ENCODE measurements at regions not wholly inside any gene's neighbourhood (a gene's known extent, or its start where the extent isn't known, plus 50 kb on each side); places are given as distances from the start of the nearest gene placed in this dataset.

- TF ChIP-seq CTCF (IDR thresholded peaks at IDR 0.05) = no peak
- TF ChIP-seq EZH2 (IDR thresholded peaks at IDR 0.05; ENCODE audit: borderline replicate concordance, insufficient read depth, low read depth, low read length, poor library complexity, severe bottlenecking) = no peak
- intact Hi-C loops (cut with micrococcal nuclease) = no loop called here
- Mint-ChIP-seq H3K4me1 (no peaks in the 10 kb centered on the region), H3K27ac (no peak overlapping the region), H3K9me3 (ENCODE audit: insufficient read depth) (no peaks in the 10 kb centered on the region), H3K4me3 (no peak overlapping the region), H3K27me3 (peaks cover 3% of the 10 kb centered on the region)
- H3K36me3 ChIP-seq (replicated peaks in 1 of 2; ENCODE audit: control extremely low read depth in 1 of 2, control insufficient read depth in 1 of 2, extremely low read depth in 1 of 2, insufficient read depth in 2 of 2, low read length in 1 of 2) = no peaks in the 10 kb centered on the region
- H3K27me3 ChIP-seq (replicated peaks in 1 of 4; ENCODE audit: control extremely low read depth in 1 of 4, control insufficient read depth in 3 of 4, insufficient read depth in 4 of 4, low read length in 3 of 4) = peaks cover 0 to 3% (median 0%) of the 10 kb centered on the region in 4 experiments
- no peak overlapping the region for H2AFZ ChIP-seq (ENCODE audit: insufficient read depth, low read depth, low read length, poor library complexity, severe bottlenecking)
- 100% methylated on average over 3 of the region's 4 CpGs for WGBS (ENCODE audit: insufficient coverage)
- H3K9me3 ChIP-seq (ENCODE audit: control extremely low read depth in 1 of 3, control insufficient read depth in 2 of 3, insufficient read depth in 1 of 3, low read length in 2 of 3) = no peaks in the 10 kb centered on the region
- H3K4me1 ChIP-seq (ENCODE audit: control insufficient read depth in 2 of 2, insufficient read depth in 2 of 2, low read length in 2 of 2) = no peaks in the 10 kb centered on the region
- ATAC-seq (ENCODE audit: low read depth) (no peak), DNase-seq (no peak)
- H3K4me2 ChIP-seq (replicated peaks; ENCODE audit: low read depth, low read length, poor library complexity, severe bottlenecking) = no peak overlapping the region
- ChIA-PET POLR2A (no interaction called here), CTCF (no interaction called here)
- no peak overlapping the region for H3K4me3 ChIP-seq (ENCODE audit: control extremely low read depth in 1 of 5, extremely low read depth in 1 of 5, insufficient read depth in 1 of 5, low read depth in 2 of 5, low read length in 4 of 5)
- no peaks in the 10 kb centered on the region for H3K79me2 ChIP-seq (ENCODE audit: control insufficient read depth, insufficient read depth, low read length)
- H4K20me1 ChIP-seq (ENCODE audit: control insufficient read depth, insufficient read depth, low read length, poor library complexity, severe bottlenecking) = no peaks in the 10 kb centered on the region
- no peak overlapping the region for H3K27ac ChIP-seq (ENCODE audit: low read length in 2 of 2)
- H3K9ac ChIP-seq (ENCODE audit: low read length) = no peak overlapping the region
These were observed 659.0 kb downstream of the UTRN start for GRCh38 chr6:144944106-144944505.

- Histone ChIP-seq H3K9me3 (ENCODE audit: control extremely low read depth in 1 of 3, control insufficient read depth in 2 of 3, insufficient read depth in 1 of 3, low read length in 2 of 3) (no peaks in the 10 kb centered on the region), H3K27ac (ENCODE audit: low read length in 2 of 2) (no peak overlapping the region), H3K27me3 (replicated peaks in 1 of 4; ENCODE audit: control extremely low read depth in 1 of 4, control insufficient read depth in 3 of 4, insufficient read depth in 4 of 4, low read length in 3 of 4) (peaks cover 0 to 3% (median 0%) of the 10 kb centered on the region in 4 experiments), H4K20me1 (ENCODE audit: control insufficient read depth, insufficient read depth, low read length, poor library complexity, severe bottlenecking) (no peaks in the 10 kb centered on the region), H3K79me2 (ENCODE audit: control insufficient read depth, insufficient read depth, low read length) (no peaks in the 10 kb centered on the region), H3K4me3 (ENCODE audit: control extremely low read depth in 1 of 5, extremely low read depth in 1 of 5, insufficient read depth in 1 of 5, low read depth in 2 of 5, low read length in 4 of 5) (no peak overlapping the region), H2AFZ (ENCODE audit: insufficient read depth, low read depth, low read length, poor library complexity, severe bottlenecking) (no peak overlapping the region), H3K4me1 (ENCODE audit: control insufficient read depth in 2 of 2, insufficient read depth in 2 of 2, low read length in 2 of 2) (no peaks in the 10 kb centered on the region), H3K36me3 (replicated peaks in 1 of 2; ENCODE audit: control extremely low read depth in 1 of 2, control insufficient read depth in 1 of 2, extremely low read depth in 1 of 2, insufficient read depth in 2 of 2, low read length in 1 of 2) (no peaks in the 10 kb centered on the region), H3K4me2 (replicated peaks; ENCODE audit: low read depth, low read length, poor library complexity, severe bottlenecking) (no peak overlapping the region), H3K9ac (ENCODE audit: low read length) (no peak overlapping the region)
- DNase-seq (no peak), ATAC-seq (ENCODE audit: low read depth) (no peak)
- no CpG with 5 or more reads among the region's 4 CpGs for WGBS (ENCODE audit: insufficient coverage)
- TF ChIP-seq CTCF (IDR thresholded peaks at IDR 0.05) (no peak), EZH2 (IDR thresholded peaks at IDR 0.05; ENCODE audit: borderline replicate concordance, insufficient read depth, low read depth, low read length, poor library complexity, severe bottlenecking) (no peak)
- ChIA-PET POLR2A (no interaction called here), CTCF (no interaction called here)
- Mint-ChIP-seq H3K27me3 (peaks cover 9% of the 10 kb centered on the region), H3K9me3 (ENCODE audit: insufficient read depth) (no peaks in the 10 kb centered on the region), H3K4me3 (no peak overlapping the region), H3K27ac (no peak overlapping the region), H3K4me1 (no peaks in the 10 kb centered on the region)
- intact Hi-C loops (cut with micrococcal nuclease) = no loop called here
These were observed 662.4 kb downstream of the UTRN start for GRCh38 chr6:144947398-144947976.
